ENCODE measurements at regions not wholly inside any gene's neighbourhood (a gene's known extent, or its start where the extent isn't known, plus 50 kb on each side); places are given as distances from the start of the nearest gene placed in this dataset.

DNA sequence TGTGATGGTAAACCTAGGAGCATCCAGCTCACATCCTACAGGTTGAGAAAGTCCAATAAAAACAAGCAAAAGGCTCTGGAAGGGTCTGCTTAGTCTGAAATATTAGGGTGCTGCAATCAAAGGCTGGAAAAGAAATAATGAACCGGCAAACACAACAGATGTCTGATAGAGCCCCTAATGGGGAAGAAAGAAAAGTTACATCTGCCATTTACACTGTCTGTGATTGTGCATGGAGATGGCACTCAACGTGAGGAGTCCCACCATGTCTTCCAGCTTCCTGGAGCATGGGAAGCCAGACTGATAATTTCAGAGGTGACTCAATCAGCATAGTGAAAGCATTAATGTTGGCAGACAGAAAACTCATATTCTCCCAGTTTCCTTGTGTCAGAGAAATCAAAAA is 307.8 kb downstream of the EPHA4 start:
- TF ChIP-seq, protein P1, sequence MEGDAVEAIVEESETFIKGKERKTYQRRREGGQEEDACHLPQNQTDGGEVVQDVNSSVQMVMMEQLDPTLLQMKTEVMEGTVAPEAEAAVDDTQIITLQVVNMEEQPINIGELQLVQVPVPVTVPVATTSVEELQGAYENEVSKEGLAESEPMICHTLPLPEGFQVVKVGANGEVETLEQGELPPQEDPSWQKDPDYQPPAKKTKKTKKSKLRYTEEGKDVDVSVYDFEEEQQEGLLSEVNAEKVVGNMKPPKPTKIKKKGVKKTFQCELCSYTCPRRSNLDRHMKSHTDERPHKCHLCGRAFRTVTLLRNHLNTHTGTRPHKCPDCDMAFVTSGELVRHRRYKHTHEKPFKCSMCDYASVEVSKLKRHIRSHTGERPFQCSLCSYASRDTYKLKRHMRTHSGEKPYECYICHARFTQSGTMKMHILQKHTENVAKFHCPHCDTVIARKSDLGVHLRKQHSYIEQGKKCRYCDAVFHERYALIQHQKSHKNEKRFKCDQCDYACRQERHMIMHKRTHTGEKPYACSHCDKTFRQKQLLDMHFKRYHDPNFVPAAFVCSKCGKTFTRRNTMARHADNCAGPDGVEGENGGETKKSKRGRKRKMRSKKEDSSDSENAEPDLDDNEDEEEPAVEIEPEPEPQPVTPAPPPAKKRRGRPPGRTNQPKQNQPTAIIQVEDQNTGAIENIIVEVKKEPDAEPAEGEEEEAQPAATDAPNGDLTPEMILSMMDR (IDR thresholded peaks at IDR 0.05): no peak
- TF ChIP-seq POLR2A (IDR thresholded peaks at IDR 0.05) (no peak), EP300 (IDR thresholded peaks at IDR 0.05; ENCODE audit: low read depth) (no peak), POLR2AphosphoS5 (IDR thresholded peaks at IDR 0.05) (no peak)

Measured in transverse colon (tissue), 4 donors.